Activated T-cell treated with anti-CD3 and anti-CD28 coated beads for 48 hours (primary cell): ENCODE measurements at regions not wholly inside any gene's neighbourhood (a gene's known extent, or its start where the extent isn't known, plus 50 kb on each side); places are given as distances from the start of the nearest gene placed in this dataset.
"Not testable (repeated sequence)": the region's sequence is repeated elsewhere in the genome, so short reads cannot be mapped to it uniquely, and the experiment has no call there.

ENCODE experiments used
- DNase-seq: peaks from one replicate; pipeline ENCODE4 v3.0.0-alpha.2; 2020; ENCODE audit warnings: low read depth

- no peak for DNase-seq
Observed at GRCh38 chr16:85514598-85515318, 98.4 kb upstream of the GSE1 start.

DNA sequence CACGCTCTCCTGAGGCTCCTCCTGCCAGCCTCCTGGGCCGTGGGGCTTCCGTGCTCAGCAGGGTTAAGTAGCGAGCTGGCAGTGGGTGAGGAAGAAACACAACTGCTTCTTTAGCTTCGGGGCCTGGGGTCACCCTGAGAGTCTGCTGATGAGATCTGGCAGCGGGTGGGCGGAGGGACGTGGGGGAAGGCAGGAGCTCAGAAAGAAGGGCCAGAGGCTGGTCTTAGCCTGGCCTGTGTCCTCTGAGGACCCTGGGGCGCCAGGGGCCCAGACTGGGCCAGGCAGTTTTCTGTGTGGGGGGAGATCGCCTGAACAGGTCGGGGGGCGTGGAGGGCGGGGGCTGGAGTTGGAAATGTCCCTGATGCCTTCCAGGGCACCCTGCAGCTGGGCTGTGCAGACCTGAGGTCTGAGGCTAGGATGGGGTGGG lies 97.8 kb upstream of the GSE1 start:
- DNase-seq: no peak

DNA sequence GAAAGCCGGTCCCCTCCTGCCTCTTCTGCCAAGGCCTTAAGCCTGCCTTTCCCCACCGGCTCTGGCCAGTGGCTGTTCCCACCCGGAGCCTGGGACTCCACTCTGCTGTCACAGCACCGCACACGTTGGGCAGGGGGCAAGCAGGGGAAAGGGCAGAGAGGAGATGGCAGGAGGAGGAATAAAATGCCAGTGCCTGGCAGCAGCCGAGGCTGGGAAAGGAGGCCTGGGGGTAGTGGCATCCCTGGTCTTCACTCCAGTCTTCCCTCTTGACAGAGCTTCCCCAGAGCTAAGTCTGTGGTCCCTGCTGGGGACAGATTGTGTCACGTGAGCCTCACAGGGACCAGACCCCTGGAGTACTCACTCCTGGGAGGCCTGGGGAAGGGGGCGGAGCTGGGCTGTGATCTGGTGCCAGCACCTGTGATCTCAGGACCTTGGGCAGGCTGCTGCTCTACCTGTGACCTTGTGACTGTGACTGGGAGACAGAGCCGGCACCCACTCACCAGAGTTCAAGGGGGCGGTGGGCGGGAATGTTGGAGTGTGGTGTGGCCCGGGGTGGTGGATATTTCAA lies 97.2 kb upstream of the GSE1 start:
- DNase-seq: no peak

DNA sequence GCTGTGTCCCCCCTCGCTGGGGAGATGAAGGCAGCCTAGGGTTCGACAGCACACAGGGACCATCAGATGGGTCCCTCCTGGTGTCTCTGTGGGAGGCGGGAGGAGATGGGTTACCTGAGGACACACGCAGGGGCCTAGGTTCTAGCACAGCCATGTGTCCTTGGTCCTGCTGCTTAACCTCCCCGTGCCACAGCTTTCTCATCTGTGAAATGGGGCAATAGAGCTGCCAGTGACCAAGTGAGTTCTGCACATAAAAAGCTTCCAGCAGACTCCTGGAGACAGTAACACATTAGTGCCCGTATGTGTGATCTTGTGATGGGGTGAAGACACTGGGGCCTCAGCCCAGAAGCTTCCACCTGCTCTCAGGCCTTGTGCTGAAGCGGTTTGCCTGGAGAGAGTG lies 96.0 kb upstream of the GSE1 start:
- no peak for DNase-seq

DNA sequence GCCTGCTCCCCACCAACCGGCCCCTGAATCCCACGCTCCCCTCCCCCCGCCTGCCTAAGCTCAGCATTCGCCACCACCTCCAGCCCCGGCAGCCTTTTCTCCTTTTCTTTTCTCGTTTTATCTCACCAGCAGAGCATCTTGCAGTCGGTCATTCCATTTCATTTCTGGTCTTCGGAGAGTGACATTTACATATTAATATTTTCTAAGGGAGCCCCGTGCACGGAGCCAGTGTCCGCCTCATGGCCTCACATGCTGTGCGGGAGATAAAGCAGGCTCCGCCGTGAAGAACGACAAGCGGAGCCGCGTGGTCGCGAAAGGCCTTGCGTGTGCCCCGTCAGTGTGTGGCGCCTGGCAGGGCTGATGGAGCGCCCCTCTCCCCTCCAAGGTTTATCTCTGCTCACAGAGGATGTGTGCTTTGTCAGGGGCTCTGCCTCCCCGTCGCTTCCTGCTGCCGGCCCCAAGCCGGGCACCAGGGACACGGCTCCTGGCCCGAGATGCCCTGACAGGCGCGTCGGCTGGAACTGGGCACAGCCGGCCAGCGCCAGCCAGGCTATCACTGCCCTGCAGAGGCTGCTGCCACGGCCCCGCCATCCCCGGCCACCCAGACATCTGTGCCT lies 95.5 kb upstream of the GSE1 start:
- DNase-seq: no peak

DNA sequence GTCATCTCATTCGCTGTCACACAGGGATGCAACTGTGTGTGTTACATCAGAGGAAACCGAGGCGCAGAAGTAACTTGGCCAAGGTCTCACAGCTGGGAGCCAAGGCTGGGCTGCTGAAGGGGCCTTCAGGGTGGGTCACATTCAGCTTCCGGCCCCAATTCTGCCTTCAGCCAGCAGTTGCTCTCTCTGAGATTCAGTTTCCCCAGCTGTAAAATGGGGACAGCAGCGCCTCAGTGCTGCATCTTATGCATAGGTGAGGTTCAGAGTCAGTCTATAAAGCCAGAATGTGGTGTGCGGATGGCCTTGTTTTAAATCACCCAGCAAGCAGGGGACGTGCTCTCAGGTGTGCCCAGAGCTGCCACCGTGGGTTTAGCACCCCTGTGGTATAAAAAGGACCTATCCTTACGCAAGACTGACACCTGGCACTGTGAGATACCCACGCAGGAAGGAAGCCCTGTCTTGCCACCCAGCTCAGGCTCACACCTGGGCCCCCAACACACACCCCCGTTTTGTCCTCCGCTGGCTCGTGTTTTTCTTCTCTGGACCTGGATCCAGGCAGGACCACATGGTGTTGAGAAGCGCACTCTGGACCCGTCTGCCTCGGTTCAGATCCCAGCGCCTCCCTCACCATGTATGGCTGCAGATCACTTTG lies 94.6 kb upstream of the GSE1 start:
- no peak for DNase-seq

DNA sequence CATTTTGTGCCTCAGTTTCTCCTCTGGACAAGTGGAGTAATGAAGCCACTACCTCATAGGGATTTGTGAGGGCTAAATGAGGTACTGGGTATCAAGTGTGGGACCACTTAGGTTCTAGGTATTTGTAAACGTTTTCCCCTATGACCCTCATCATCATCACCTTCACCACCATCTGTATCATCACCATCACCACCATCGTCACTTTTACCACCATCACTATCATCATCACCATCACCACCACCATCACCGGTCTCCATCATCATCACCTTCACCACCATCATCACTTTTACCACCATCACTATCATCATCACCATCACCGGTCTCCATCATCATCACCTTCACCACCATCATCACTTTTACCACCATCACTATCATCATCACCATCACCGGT lies 94.1 kb upstream of the GSE1 start:
- not testable (repeated sequence) for DNase-seq

DNA sequence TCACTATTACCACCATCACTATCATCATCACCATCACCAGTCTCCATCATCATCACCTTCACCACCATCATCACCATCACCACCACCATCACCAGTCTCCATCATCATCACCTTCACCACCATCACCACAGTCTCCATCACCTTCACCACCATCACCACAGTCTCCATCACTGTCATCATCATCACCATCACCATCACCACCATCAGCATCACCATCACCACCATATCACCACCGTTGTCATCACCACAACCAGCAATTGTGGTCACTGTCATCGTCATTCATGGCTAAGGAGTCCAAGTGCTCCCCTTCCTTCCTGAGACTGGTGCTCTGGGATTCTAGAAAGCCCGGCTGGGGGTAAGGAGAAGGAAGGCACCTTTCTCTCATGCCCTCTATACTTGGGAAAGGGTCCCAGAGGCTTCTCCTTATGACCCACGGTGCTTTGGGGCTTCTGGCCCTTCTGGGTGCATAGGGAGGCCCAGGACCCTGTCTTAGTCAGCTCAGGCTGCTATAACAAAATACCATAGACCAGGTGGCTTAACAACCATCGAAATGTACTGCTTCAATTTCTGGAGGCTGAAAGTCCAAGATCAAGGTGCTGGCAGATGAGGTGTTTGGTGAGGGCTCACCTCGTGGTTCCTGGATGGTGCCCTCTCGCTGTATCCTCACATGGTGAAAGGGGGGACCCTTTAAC lies 93.4 kb upstream of the GSE1 start:
- DNase-seq: no peak

DNA sequence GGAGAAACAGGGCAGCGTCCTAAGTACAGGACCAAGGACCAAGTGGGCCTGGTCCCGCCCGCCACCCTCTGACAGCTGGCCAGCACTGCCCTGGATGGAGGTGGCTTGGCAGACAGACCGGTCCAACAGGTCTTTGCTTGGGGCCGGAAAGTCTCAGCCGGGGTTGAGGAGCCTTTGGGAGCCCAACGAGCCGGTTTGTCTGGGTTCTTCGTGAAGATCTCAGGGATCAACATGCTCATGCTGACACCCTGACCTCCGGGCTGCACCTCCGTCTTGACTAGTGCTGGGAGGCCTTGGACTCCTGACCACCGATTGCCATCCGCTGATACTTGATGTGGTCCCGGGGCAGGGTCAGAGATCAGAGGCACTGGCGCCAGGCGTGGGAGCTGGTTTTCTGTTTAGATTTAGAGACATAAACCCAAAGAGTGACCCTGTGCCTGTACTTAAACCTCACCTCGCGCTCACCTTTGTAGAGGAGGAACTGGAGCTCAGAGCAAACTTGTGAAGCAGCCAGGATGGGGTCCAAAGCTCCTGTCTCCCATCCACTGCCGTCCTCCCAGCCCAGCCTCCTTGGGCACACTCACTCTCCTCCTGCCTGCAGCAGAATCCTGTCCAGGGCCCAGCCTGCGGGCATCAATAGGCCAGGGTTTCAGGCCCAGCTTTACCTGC lies 92.1 kb upstream of the GSE1 start:
- DNase-seq: no peak

GRCh38 chr16:85521552-85522307 lies 91.4 kb upstream of the GSE1 start:
- no peak for DNase-seq

DNA sequence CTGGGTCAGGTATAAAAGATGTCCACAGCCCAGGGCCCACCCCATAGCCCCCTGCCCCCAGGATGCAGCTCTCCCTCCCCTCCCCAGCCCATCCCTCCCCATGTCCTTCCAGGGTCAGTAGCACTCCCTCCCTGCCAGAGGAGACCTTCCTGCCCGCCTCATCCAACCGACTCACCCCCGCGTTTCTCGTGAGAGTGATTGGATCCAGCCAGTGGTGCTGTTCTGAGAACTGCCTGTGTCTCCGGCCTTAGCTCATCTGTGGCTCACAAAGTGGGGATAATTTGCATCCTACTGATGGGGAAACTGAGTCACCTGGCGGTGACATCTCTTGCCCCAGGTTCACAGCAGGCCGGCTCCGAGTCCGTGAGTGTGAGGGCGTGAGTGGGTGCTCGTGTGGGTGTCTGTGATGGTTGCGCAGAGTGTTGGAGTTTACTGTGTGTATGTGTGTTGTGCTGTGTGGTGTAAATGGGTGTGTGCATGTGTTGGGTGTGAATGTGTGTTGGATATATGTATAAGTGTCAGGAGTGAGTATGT lies 90.7 kb upstream of the GSE1 start:
- no peak for DNase-seq

- DNase-seq: no peak
Observed at GRCh38 chr16:85522842-85523601, 90.1 kb upstream of the GSE1 start.

GRCh38 chr16:85523602-85524364 lies 89.3 kb upstream of the GSE1 start:
- DNase-seq: no peak

DNA sequence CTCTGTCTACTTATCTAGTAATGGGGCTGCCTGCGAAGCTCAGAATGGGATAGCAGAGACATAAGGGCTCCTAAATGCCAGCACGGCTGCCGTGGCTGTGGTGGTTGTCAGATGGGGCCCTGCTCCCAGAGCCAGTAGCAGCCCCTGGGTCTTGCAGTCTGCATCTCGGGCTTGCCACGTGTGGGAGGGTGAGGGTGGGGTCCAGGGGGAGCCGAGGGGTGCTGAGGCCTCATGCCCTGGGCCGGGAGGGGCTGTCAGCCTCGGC lies 88.8 kb upstream of the GSE1 start:
- no peak for DNase-seq

DNA sequence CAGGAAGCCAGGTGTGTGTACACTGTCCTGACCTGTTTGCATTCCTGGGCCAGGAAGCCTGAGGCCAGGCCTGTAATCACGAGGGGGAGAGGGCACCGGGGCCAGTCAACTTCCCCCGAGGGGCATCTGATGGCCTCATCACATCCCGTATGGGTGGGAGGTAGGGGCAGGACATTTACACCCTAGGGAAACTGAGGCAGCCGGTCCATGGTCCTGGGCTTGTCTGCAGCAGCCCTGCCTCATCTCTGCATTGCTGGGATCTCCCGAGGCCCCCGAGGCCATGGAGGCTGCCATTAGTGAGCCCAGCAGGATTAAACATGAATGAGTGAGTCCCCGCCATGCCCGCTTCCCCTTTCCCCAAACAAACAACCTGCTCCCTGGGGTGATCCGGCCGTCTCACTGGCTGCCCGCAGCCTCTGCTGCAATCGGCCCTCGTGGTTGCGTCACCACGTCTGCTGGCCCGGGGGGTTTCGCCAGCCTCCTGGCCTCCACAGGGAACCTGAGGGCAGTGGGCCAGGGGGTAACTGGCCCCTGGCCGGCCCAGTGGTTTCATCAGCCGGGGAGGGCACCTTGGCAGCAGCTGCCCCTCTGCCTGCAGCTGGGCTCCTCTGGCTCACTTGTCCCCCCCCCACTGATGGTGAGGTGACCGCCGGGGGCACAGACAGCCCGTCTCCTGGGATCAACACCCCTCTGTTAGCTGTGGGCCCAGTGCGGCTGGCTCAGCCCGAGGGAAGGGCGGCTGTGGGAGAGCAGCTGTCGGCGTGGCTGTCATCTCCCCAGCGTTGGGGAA lies 88.3 kb upstream of the GSE1 start:
- DNase-seq: no peak

GRCh38 chr16:85525420-85526184 lies 87.5 kb upstream of the GSE1 start:
- DNase-seq: no peak

GRCh38 chr16:85526185-85526974 lies 86.7 kb upstream of the GSE1 start:
- DNase-seq: no peak
